ENCODE measurements at regions not wholly inside any gene's neighbourhood (a gene's known extent, or its start where the extent isn't known, plus 50 kb on each side); places are given as distances from the start of the nearest gene placed in this dataset.

GRCh38 chr3:151944356-151944755 lies 70.9 kb downstream of the SUCNR1 start:
- Histone ChIP-seq H3K4me2 (ENCODE audit: low read length) (no peak overlapping the region), H3K4me1 (ENCODE audit: control insufficient read depth, low read length) (no peaks in the 10 kb centered on the region), H3F3A (ENCODE audit: control insufficient read depth, insufficient read depth) (no peaks in the 10 kb centered on the region), H4K20me1 (ENCODE audit: control insufficient read depth, insufficient read depth, low read depth, low read length) (no peaks in the 10 kb centered on the region), H3K36me3 (ENCODE audit: control insufficient read depth, low read length) (no peaks in the 10 kb centered on the region), H3K27me3 (ENCODE audit: control insufficient read depth, low read length) (peaks cover 3% of the 10 kb centered on the region; the same call in 1 of the 2 replicates), H3K9me2 (replicated peaks; ENCODE audit: control insufficient read depth, low read length) (0 out of 2 replicates have a peak, but pooled peaks cover 2% of the 10 kb centered on the region), H3K4me3 (ENCODE audit: low read length) (no peak overlapping the region), H3K9me3 (ENCODE audit: control insufficient read depth, insufficient read depth, low read length) (no peaks in the 10 kb centered on the region), H3K27ac (ENCODE audit: low read depth, low read length) (no peak overlapping the region), H3K79me2 (ENCODE audit: control insufficient read depth, low read length) (no peaks in the 10 kb centered on the region)
- TF ChIP-seq CTCF (IDR thresholded peaks at IDR 0.05; ENCODE audit: low read depth, low read length, poor library complexity, severe bottlenecking) = no peak
- no peak for TF ChIP-seq EZH2phosphoT487 (IDR thresholded peaks at IDR 0.05; ENCODE audit: borderline replicate concordance, low read length)

GRCh38 chr3:151946606-151947005 lies 73.2 kb downstream of the SUCNR1 start:
- no peaks in the 10 kb centered on the region for H4K20me1 ChIP-seq (ENCODE audit: control insufficient read depth, insufficient read depth, low read depth, low read length)
- TF ChIP-seq EZH2phosphoT487 (IDR thresholded peaks at IDR 0.05; ENCODE audit: borderline replicate concordance, low read length) = no peak
- no peak for TF ChIP-seq CTCF (IDR thresholded peaks at IDR 0.05; ENCODE audit: low read depth, low read length, poor library complexity, severe bottlenecking)
- H3K4me1 ChIP-seq (ENCODE audit: control insufficient read depth, low read length) = no peaks in the 10 kb centered on the region
- no peaks in the 10 kb centered on the region for H3F3A ChIP-seq (ENCODE audit: control insufficient read depth, insufficient read depth)
- no peak overlapping the region for H3K4me2 ChIP-seq (ENCODE audit: low read length)
- no peak overlapping the region for H3K4me3 ChIP-seq (ENCODE audit: low read length)
- 0 out of 2 replicates have a peak, but pooled peaks cover 2% of the 10 kb centered on the region for H3K9me2 ChIP-seq (replicated peaks; ENCODE audit: control insufficient read depth, low read length)
- H3K27me3 ChIP-seq (ENCODE audit: control insufficient read depth, low read length) = peaks cover 3% of the 10 kb centered on the region; the same call in 1 of the 2 replicates
- H3K79me2 ChIP-seq (ENCODE audit: control insufficient read depth, low read length) = no peaks in the 10 kb centered on the region
- H3K9me3 ChIP-seq (ENCODE audit: control insufficient read depth, insufficient read depth, low read length) = no peaks in the 10 kb centered on the region
- no peaks in the 10 kb centered on the region for H3K36me3 ChIP-seq (ENCODE audit: control insufficient read depth, low read length)
- H3K27ac ChIP-seq (ENCODE audit: low read depth, low read length) = no peak overlapping the region

GRCh38 chr3:151949706-151950105 lies 76.3 kb downstream of the SUCNR1 start:
- Histone ChIP-seq H3K36me3 (ENCODE audit: control insufficient read depth, low read length) (no peaks in the 10 kb centered on the region), H3K9me2 (replicated peaks; ENCODE audit: control insufficient read depth, low read length) (0 out of 2 replicates have a peak, but pooled peaks cover 2% of the 10 kb centered on the region), H3K4me2 (ENCODE audit: low read length) (no peak overlapping the region), H3K79me2 (ENCODE audit: control insufficient read depth, low read length) (no peaks in the 10 kb centered on the region), H3K4me3 (ENCODE audit: low read length) (no peak overlapping the region), H3K27me3 (ENCODE audit: control insufficient read depth, low read length) (peaks cover 3% of the 10 kb centered on the region; the same call in 1 of the 2 replicates), H3K9me3 (ENCODE audit: control insufficient read depth, insufficient read depth, low read length) (no peaks in the 10 kb centered on the region), H3K27ac (ENCODE audit: low read depth, low read length) (no peak overlapping the region), H4K20me1 (ENCODE audit: control insufficient read depth, insufficient read depth, low read depth, low read length) (no peaks in the 10 kb centered on the region), H3F3A (ENCODE audit: control insufficient read depth, insufficient read depth) (no peaks in the 10 kb centered on the region), H3K4me1 (ENCODE audit: control insufficient read depth, low read length) (no peaks in the 10 kb centered on the region)
- TF ChIP-seq CTCF (IDR thresholded peaks at IDR 0.05; ENCODE audit: low read depth, low read length, poor library complexity, severe bottlenecking) (no peak), EZH2phosphoT487 (IDR thresholded peaks at IDR 0.05; ENCODE audit: borderline replicate concordance, low read length) (no peak)
